IMR-90 (cell line): ENCODE measurements at regions not wholly inside any gene's neighbourhood (a gene's known extent, or its start where the extent isn't known, plus 50 kb on each side); places are given as distances from the start of the nearest gene placed in this dataset.

Source experiments
- ATAC-seq: fragments of 200-7000 bp; cut with Tn5 transposase; 2 replicates; pipeline ENCODE4 v1.9.1; 2020; ENCODE audit warnings: low read depth, mild to moderate bottlenecking, moderate library complexity
- BruUV-seq: library from RNA; stranded (reverse); fragments of 400-500 nt; replicated peaks from 2 replicates; lab custom pipeline; 2021; lab: Mats Ljungman, UMichigan
- CTCF ChIA-PET: fragments of 300-600 bp; formaldehyde crosslinking; extraction: SDS; loops from one replicate; lab custom pipeline; 2021; ENCODE audit warnings: antibody characterized with exemption; lab: Yijun Ruan, JAX
- POLR2A ChIA-PET: fragments of 300-600 bp; sonication (Branson Sonifier 250); formaldehyde crosslinking; loops from one replicate; lab custom pipeline; 2022; ENCODE audit warnings: antibody characterized with exemption; ENCODE audit not compliant: unreplicated experiment; lab: Charles Lee
- DNase-seq: peaks from one replicate; pipeline ENCODE4 v3.0.0; 2013
- H2AFZ ChIP-seq: replicated peaks from 2 replicates; pipeline ENCODE3; 2013; ENCODE audit warnings: low read length, mild to moderate bottlenecking; ENCODE audit not compliant: poor library complexity
- H2AK5ac ChIP-seq: 2 replicates; pipeline ENCODE4 v1.6.1; 2013; ENCODE audit warnings: low read depth, low read length, inconsistent platforms
- H2AK9ac ChIP-seq: replicated peaks from 2 replicates; pipeline ENCODE3; 2013; ENCODE audit warnings: mild to moderate bottlenecking, low read depth, low read length, moderate library complexity; ENCODE audit not compliant: poor library complexity
- H2BK120ac ChIP-seq: 2 replicates; pipeline ENCODE4 v1.6.1; 2013; ENCODE audit warnings: low read depth, low read length, inconsistent platforms
- H2BK15ac ChIP-seq: 3 replicates; pipeline ENCODE4 v1.6.1; 2013; ENCODE audit warnings: low read depth, low read length, inconsistent platforms
- H2BK20ac ChIP-seq: 2 replicates; pipeline ENCODE4 v1.6.1; 2013; ENCODE audit warnings: low read depth, mild to moderate bottlenecking, inconsistent platforms, low read length, moderate library complexity
- H2BK5ac ChIP-seq: 2 replicates; pipeline ENCODE4 v1.6.1; 2013; ENCODE audit warnings: mild to moderate bottlenecking, low read depth, low read length, inconsistent platforms; ENCODE audit not compliant: poor library complexity, severe bottlenecking
- H3K14ac ChIP-seq: replicated peaks from 2 replicates; pipeline ENCODE4 v1.6.1; 2013; ENCODE audit warnings: low read depth, low read length, inconsistent platforms
- H3K18ac ChIP-seq: 2 replicates; pipeline ENCODE4 v1.6.1; 2013; ENCODE audit warnings: low read depth, low read length, control low read depth
- H3K23ac ChIP-seq: 2 replicates; pipeline ENCODE4 v1.6.1; 2013; ENCODE audit warnings: low read depth, low read length, inconsistent platforms
- H3K27ac ChIP-seq: 2 replicates; pipeline ENCODE4 v1.5.1; 2013; ENCODE audit warnings: mild to moderate bottlenecking, control low read depth, low read length; ENCODE audit not compliant: insufficient read depth
- H3K27me3 ChIP-seq: 2 replicates; pipeline ENCODE4 v1.6.1; 2013; ENCODE audit warnings: low read length; ENCODE audit not compliant: control insufficient read depth, insufficient read depth
- H3K36me3 ChIP-seq: 2 replicates; pipeline ENCODE4 v1.6.1; 2013; ENCODE audit warnings: low read length, mixed read lengths; ENCODE audit not compliant: control insufficient read depth, insufficient read depth
- H3K4ac ChIP-seq: 2 replicates; pipeline ENCODE4 v1.6.1; 2013; ENCODE audit warnings: low read depth, low read length, inconsistent platforms
- H3K4me1 ChIP-seq: 2 replicates; pipeline ENCODE4 v1.6.1; 2013; ENCODE audit warnings: low read length, mixed read lengths; ENCODE audit not compliant: control insufficient read depth, insufficient read depth
- H3K4me2 ChIP-seq: 2 replicates; pipeline ENCODE4 v1.6.1; 2013; ENCODE audit warnings: low read depth, mild to moderate bottlenecking, control low read depth, low read length, moderate library complexity
- H3K4me3 ChIP-seq: 2 replicates; pipeline ENCODE4 v1.5.1; 2013; ENCODE audit warnings: low read depth, mild to moderate bottlenecking, control low read depth, low read length, moderate library complexity; ENCODE audit not compliant: insufficient read depth
- H3K56ac ChIP-seq: 2 replicates; pipeline ENCODE4 v1.6.1; 2013; ENCODE audit warnings: low read length, inconsistent platforms; ENCODE audit not compliant: insufficient read depth; ENCODE audit errors: extremely low read depth
- H3K79me1 ChIP-seq, 2 experiments: 2 replicates each; pipeline ENCODE4 v1.6.1; 2013; ENCODE audit warnings: low read length in 2 of 2, inconsistent platforms in 1 of 2, low read depth in 1 of 2
- H3K9ac ChIP-seq: 2 replicates; pipeline ENCODE4 v1.6.1; 2013; ENCODE audit warnings: low read depth, low read length, control low read depth
- H3K9me1 ChIP-seq: 2 replicates; pipeline ENCODE4 v1.6.1; 2013; ENCODE audit warnings: low read length, inconsistent platforms; ENCODE audit not compliant: insufficient read depth
- H3K9me3 ChIP-seq: 2 replicates; pipeline ENCODE4 v1.6.1; 2013; ENCODE audit warnings: low read length; ENCODE audit not compliant: control insufficient read depth, insufficient read depth
- H4K20me1 ChIP-seq: 2 replicates; pipeline ENCODE4 v1.6.1; 2013; ENCODE audit warnings: low read length, inconsistent platforms; ENCODE audit not compliant: insufficient read depth
- H4K5ac ChIP-seq: 2 replicates; pipeline ENCODE4 v1.6.1; 2013; ENCODE audit warnings: mild to moderate bottlenecking, low read depth, low read length, control low read depth
- H4K8ac ChIP-seq, 2 experiments: 2 replicates each; pipeline ENCODE4 v1.6.1; 2013; ENCODE audit warnings: low read depth in 2 of 2, low read length in 2 of 2, control low read depth in 1 of 2, inconsistent platforms in 1 of 2
- H4K91ac ChIP-seq: 2 replicates; pipeline ENCODE4 v1.6.1; 2013; ENCODE audit warnings: low read depth, low read length, inconsistent platforms; ENCODE audit not compliant: insufficient read depth
- MAZ ChIP-seq: IDR thresholded peaks from 2 replicates; pipeline ENCODE4 v1.6.1; 2012; ENCODE audit warnings: low read depth, mild to moderate bottlenecking, low read length, improper control_type of control experiment, moderate library complexity, borderline replicate concordance
- MXI1 ChIP-seq: IDR thresholded peaks from 2 replicates; pipeline ENCODE4 v1.6.1; 2012; ENCODE audit warnings: low read depth, mild to moderate bottlenecking, low read length, moderate library complexity, borderline replicate concordance
- RCOR1 ChIP-seq: IDR thresholded peaks from 2 replicates; pipeline ENCODE4 v1.6.1; 2012; ENCODE audit warnings: mild to moderate bottlenecking, low read length, improper control_type of control experiment; ENCODE audit not compliant: insufficient replicate concordance
- WGBS, 2 experiments: methylation state at CpG; one replicate each; pipeline versions ENCODE4 v1.1.5 to v1.1.7; 2013; ENCODE audit warnings: missing lambda C conversion rate in 2 of 2; ENCODE audit not compliant: insufficient read length in 1 of 2; ENCODE audit errors: extremely low coverage in 2 of 2; 5-methylcytosine and 5-hydroxymethylcytosine counted together
- dilution Hi-C: fragments of 300-500 bp; cut with HindIII; formaldehyde crosslinking; loops from one replicate; pipeline ENCODE4 v1.14.3; 2018; ENCODE audit warnings: low sequenced_read_pairs; ENCODE audit not compliant: unreplicated experiment
- in situ Hi-C: fragments of 300-500 bp; cut with MboI; formaldehyde crosslinking; loops from 3 replicates; pipeline ENCODE4 v1.14.3; 2019; ENCODE audit warnings: low sequenced_read_pairs, inconsistent platforms, mixed read lengths
- intact Hi-C: fragments of 100-400 bp; cut with micrococcal nuclease; formaldehyde crosslinking; loops from 2 replicates; pipeline ENCODE4 v1.10.0; 2022

DNA sequence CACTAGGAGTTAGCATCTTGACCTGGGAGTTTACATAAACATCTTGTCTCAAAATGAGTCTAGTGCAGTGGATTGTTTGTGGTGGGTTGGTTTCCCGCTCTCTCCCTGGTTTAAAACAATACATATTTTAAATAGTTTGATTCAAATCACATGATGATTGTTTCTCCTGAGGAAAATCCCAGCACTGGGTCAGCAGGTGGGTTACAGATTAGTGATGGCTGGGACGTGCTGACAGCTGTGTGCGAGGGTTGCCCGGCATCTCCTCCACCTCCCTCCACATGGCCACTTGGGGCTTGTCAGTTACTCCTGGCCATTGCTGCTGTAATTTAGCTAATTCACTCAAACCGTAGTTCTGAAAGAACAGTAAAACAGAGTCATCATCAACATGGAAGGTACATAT, 306.4 kb upstream of the CITED2 start:
- H3K79me1 ChIP-seq: no peaks in the 10 kb centered on the region
- H2BK20ac ChIP-seq: no peak overlapping the region
- H3K4me3 ChIP-seq: no peak overlapping the region
- no peaks in the 10 kb centered on the region for H3K36me3 ChIP-seq
- H4K20me1 ChIP-seq: no peaks in the 10 kb centered on the region
- H3K4me1 ChIP-seq: peaks cover 2% of the 10 kb centered on the region; the same call in 1 of the 2 replicates
- no peak overlapping the region for H3K23ac ChIP-seq
- ChIA-PET CTCF (no interaction called here), POLR2A (interaction anchor here (0.6 kb wide), 1 partner anchor 118 kb away, joined by 3 read pairs; no protein-coding TSS in a partner anchor)
- H2AK9ac ChIP-seq: no peak overlapping the region
- no peaks in the 10 kb centered on the region for H3K9me1 ChIP-seq
- H2AK5ac ChIP-seq: peak overlapping the region; percentile 48; the same call in 1 of the 2 replicates
- dilution Hi-C loops: no loop called here
- no peaks in the 10 kb centered on the region for H3K27me3 ChIP-seq
- intact Hi-C loops: no loop called here
- H2BK15ac ChIP-seq: no peak overlapping the region
- no peak overlapping the region for H3K18ac ChIP-seq
- H3K56ac ChIP-seq: no peak overlapping the region
- no peak overlapping the region for H2AFZ ChIP-seq
- H3K9ac ChIP-seq: no peak overlapping the region
- H4K91ac ChIP-seq: no peak overlapping the region
- H3K4me2 ChIP-seq: no peak overlapping the region
- H4K8ac ChIP-seq: no peak overlapping the region
- H3K14ac ChIP-seq: no peak overlapping the region; the same call in 1 of the 2 replicates
- no peak overlapping the region for H2BK5ac ChIP-seq
- TF ChIP-seq MXI1 (no peak), MAZ (no peak), RCOR1 (no peak)
- no peak overlapping the region for H4K5ac ChIP-seq
- peak overlapping the region; percentile 63; the same call in 1 of the 2 replicates for H2BK120ac ChIP-seq
- no peaks in the 10 kb centered on the region for H3K9me3 ChIP-seq
- ATAC-seq (no peak), DNase-seq (no peak)
- in situ Hi-C loops: no loop called here
- no peak overlapping the region for H3K27ac ChIP-seq
- no TSS peak for BruUV-seq
- H3K4ac ChIP-seq: no peak overlapping the region; the same call in 1 of the 2 replicates
- no CpG with 5 or more reads among the region's 5 CpGs for WGBS, 2 experiments
